ENCODE measurements at regions not wholly inside any gene's neighbourhood (a gene's known extent, or its start where the extent isn't known, plus 50 kb on each side); places are given as distances from the start of the nearest gene placed in this dataset.

DNA sequence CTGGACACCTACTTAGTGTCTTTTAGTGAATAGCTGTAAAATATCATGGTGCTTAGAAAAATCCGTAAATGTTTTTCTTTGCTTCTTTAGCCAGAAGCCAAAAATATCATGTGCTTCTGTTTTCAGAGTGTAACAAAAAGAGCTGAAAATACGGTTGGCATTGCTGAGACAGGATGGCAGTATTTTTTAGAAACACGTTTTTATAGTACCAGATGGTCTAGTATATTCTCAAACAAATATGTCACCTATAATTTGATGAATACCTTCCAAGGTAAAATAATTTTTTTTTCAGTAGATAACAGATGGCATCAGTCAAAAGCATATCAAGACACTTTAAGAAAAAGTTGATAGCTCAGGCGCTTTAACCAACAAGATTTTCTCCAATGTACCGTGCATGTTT lies 326.6 kb downstream of the PHF14 start:
- TF ChIP-seq GLIS3 (CRISPR knock-in tag; IDR thresholded peaks at IDR 0.05) (no peak), TOX (CRISPR knock-in tag; IDR thresholded peaks at IDR 0.05; ENCODE audit: borderline replicate concordance) (no peak), ZNF565 (CRISPR knock-in tag; conservative IDR thresholded peaks at IDR 0.05; ENCODE audit: low read depth) (no peak), ZFP30 (CRISPR knock-in tag; IDR thresholded peaks at IDR 0.05) (no peak), SNAI2 (CRISPR knock-in tag; IDR thresholded peaks at IDR 0.05) (no peak), ZFP3 (CRISPR knock-in tag; IDR thresholded peaks at IDR 0.05) (no peak), ZC3H10 (CRISPR knock-in tag; IDR thresholded peaks at IDR 0.05) (no peak), POU6F1 (CRISPR knock-in tag; IDR thresholded peaks at IDR 0.05; ENCODE audit: borderline replicate concordance, low read depth) (no peak), ARNTL (CRISPR knock-in tag; IDR thresholded peaks at IDR 0.05; ENCODE audit: borderline replicate concordance, low read depth) (no peak), CREB5 (CRISPR knock-in tag; IDR thresholded peaks at IDR 0.05; ENCODE audit: low read depth) (no peak)
- TF ChIP-seq, protein P1, sequence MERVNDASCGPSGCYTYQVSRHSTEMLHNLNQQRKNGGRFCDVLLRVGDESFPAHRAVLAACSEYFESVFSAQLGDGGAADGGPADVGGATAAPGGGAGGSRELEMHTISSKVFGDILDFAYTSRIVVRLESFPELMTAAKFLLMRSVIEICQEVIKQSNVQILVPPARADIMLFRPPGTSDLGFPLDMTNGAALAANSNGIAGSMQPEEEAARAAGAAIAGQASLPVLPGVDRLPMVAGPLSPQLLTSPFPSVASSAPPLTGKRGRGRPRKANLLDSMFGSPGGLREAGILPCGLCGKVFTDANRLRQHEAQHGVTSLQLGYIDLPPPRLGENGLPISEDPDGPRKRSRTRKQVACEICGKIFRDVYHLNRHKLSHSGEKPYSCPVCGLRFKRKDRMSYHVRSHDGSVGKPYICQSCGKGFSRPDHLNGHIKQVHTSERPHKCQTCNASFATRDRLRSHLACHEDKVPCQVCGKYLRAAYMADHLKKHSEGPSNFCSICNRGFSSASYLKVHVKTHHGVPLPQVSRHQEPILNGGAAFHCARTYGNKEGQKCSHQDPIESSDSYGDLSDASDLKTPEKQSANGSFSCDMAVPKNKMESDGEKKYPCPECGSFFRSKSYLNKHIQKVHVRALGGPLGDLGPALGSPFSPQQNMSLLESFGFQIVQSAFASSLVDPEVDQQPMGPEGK (CRISPR knock-in tag; IDR thresholded peaks at IDR 0.05; ENCODE audit: borderline replicate concordance) = no peak
- TF ChIP-seq, protein P2, sequence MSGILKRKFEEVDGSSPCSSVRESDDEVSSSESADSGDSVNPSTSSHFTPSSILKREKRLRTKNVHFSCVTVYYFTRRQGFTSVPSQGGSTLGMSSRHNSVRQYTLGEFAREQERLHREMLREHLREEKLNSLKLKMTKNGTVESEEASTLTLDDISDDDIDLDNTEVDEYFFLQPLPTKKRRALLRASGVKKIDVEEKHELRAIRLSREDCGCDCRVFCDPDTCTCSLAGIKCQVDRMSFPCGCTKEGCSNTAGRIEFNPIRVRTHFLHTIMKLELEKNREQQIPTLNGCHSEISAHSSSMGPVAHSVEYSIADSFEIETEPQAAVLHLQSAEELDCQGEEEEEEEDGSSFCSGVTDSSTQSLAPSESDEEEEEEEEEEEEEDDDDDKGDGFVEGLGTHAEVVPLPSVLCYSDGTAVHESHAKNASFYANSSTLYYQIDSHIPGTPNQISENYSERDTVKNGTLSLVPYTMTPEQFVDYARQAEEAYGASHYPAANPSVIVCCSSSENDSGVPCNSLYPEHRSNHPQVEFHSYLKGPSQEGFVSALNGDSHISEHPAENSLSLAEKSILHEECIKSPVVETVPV (CRISPR knock-in tag; IDR thresholded peaks at IDR 0.05) = no peak

Measured in SK-N-SH treated with all-trans-retinoic acid at 6 μM for 48 hours (cell line).